ENCODE measurements at regions not wholly inside any gene's neighbourhood (a gene's known extent, or its start where the extent isn't known, plus 50 kb on each side); places are given as distances from the start of the nearest gene placed in this dataset.

DNA sequence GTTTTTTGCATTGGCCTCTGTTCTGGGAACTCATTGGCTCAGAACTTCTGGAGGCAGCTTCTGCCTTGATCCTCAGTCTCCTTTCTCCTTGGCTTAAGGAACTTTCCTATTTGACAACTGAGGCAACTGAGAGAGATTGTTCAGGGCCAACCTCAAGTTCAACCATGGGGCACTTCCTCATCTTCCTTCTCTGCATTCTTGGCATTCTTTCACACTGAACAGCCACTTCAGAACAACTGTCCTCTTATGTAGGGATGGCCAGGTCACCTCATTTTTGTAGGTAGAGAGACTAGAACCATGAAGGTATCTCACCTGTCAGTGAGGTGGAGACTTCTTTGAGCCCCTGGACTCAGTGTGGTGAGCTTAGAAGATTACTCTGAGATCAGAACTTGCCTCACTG, 63.0 kb upstream of the NRXN3 start:
- H3K27ac ChIP-seq, result no peak overlapping the region
- H3K27me3 ChIP-seq, result no peaks in the 10 kb centered on the region
- TF ChIP-seq, protein P1, sequence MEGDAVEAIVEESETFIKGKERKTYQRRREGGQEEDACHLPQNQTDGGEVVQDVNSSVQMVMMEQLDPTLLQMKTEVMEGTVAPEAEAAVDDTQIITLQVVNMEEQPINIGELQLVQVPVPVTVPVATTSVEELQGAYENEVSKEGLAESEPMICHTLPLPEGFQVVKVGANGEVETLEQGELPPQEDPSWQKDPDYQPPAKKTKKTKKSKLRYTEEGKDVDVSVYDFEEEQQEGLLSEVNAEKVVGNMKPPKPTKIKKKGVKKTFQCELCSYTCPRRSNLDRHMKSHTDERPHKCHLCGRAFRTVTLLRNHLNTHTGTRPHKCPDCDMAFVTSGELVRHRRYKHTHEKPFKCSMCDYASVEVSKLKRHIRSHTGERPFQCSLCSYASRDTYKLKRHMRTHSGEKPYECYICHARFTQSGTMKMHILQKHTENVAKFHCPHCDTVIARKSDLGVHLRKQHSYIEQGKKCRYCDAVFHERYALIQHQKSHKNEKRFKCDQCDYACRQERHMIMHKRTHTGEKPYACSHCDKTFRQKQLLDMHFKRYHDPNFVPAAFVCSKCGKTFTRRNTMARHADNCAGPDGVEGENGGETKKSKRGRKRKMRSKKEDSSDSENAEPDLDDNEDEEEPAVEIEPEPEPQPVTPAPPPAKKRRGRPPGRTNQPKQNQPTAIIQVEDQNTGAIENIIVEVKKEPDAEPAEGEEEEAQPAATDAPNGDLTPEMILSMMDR (IDR thresholded peaks at IDR 0.05), result no peak
- TF ChIP-seq POLR2A (IDR thresholded peaks at IDR 0.05), result no peak
- DNase-seq, result no peak
- H3K4me3 ChIP-seq, result no peak overlapping the region
- no peaks in the 10 kb centered on the region for H3K36me3 ChIP-seq
- H3K9me3 ChIP-seq, result no peaks in the 10 kb centered on the region
- intact Hi-C loops (cut with DNase I), result no loop called here
- H3K4me1 ChIP-seq, result no peaks in the 10 kb centered on the region

DNA sequence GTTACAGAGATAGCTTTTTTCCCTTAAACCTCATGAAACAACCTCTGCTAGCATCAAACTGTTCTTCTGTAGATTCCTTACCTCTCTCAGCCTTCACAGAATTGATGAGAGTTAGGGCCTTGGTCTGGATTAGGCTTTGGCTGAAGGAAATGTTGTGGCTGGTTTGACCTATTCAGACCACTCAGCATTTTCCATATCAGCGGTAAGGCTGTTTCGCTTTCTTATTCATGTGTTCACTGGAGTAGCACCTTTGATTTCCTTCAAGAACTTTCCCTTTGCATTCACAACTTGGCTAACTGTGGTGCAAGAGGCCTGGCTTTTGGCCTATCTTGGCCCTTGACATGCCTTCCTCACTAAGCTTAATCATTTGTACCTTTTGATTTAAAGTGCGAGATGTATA, 50.7 kb upstream of the NRXN3 start:
- H3K27me3 ChIP-seq, result no peaks in the 10 kb centered on the region
- DNase-seq, result no peak
- no peaks in the 10 kb centered on the region for H3K36me3 ChIP-seq
- H3K4me1 ChIP-seq, result no peaks in the 10 kb centered on the region
- no peak overlapping the region for H3K27ac ChIP-seq
- 77 to 92% methylated on average over 3 of the region's 3 CpGs for WGBS, 2 donors
- intact Hi-C loops (cut with DNase I), result no loop called here
- TF ChIP-seq POLR2A (IDR thresholded peaks at IDR 0.05), result no peak
- TF ChIP-seq, protein P1 (IDR thresholded peaks at IDR 0.05), result no peak
- H3K4me3 ChIP-seq, result no peak overlapping the region
- H3K9me3 ChIP-seq, result no peaks in the 10 kb centered on the region

Data from esophagus squamous epithelium (tissue), 5 donors.